CD4-positive, alpha-beta memory T cell (primary cell): ENCODE measurements at regions not wholly inside any gene's neighbourhood (a gene's known extent, or its start where the extent isn't known, plus 50 kb on each side); places are given as distances from the start of the nearest gene placed in this dataset.

Experiments
- CTCF ChIA-PET: fragments of 350-600 bp; sonication (Branson Sonifier 250); formaldehyde crosslinking; loops from one replicate; lab custom pipeline; 2021; ENCODE audit warnings: inconsistent platforms; ENCODE audit not compliant: partially characterized antibody; lab: Charles Lee
- POLR2A ChIA-PET: fragments of 350-600 bp; sonication (Branson Sonifier 250); formaldehyde crosslinking; loops from one replicate; lab custom pipeline; 2021; ENCODE audit not compliant: partially characterized antibody; lab: Charles Lee
- DNase-seq, 5 donors: peaks; one replicate each; pipeline versions ENCODE4 v3.0.0 to v3.0.0-alpha.2; 2020 to 2022; ENCODE audit warnings: mixed read lengths in 1 of 5
- H3K27ac ChIP-seq: one replicate; pipeline ENCODE4 v1.7.0; 2013; ENCODE audit warnings: low read depth, low read length
- H3K27me3 ChIP-seq: 2 replicates; pipeline ENCODE4 v1.7.0; 2013; ENCODE audit warnings: mild to moderate bottlenecking, low read length, moderate library complexity; ENCODE audit not compliant: insufficient read depth
- H3K36me3 ChIP-seq: 2 replicates; pipeline ENCODE4 v1.7.0; 2013; ENCODE audit warnings: mild to moderate bottlenecking, low read length, moderate library complexity; ENCODE audit not compliant: insufficient read depth
- H3K4me1 ChIP-seq: 2 replicates; pipeline ENCODE4 v1.7.0; 2013; ENCODE audit warnings: mild to moderate bottlenecking, low read length, moderate library complexity; ENCODE audit not compliant: insufficient read depth
- H3K4me3 ChIP-seq, 2 donors: one replicate each; pipeline ENCODE4 v1.7.0; 2013; ENCODE audit warnings: low read length in 2 of 2, mild to moderate bottlenecking in 1 of 2
- H3K9me3 ChIP-seq, 2 donors: one replicate each; pipeline ENCODE4 v1.7.0; 2013; ENCODE audit warnings: low read length in 2 of 2, control low read depth in 1 of 2; ENCODE audit not compliant: control insufficient read depth in 1 of 2
- H3K27ac Mint-ChIP-seq, 7 donors: one replicate each; pipeline ENCODE4 v1.8.0; 2020 to 2021; ENCODE audit warnings: mixed read lengths in 7 of 7, mild to moderate bottlenecking in 6 of 7, inconsistent platforms in 3 of 7, moderate library complexity in 3 of 7
- H3K27me3 Mint-ChIP-seq, 2 donors: one replicate each; pipeline ENCODE4 v1.8.0; 2020 to 2021; ENCODE audit warnings: mixed read lengths in 2 of 2
- H3K36me3 Mint-ChIP-seq, 2 donors: one replicate each; pipeline ENCODE4 v1.8.0; 2020 to 2021; ENCODE audit warnings: mixed read lengths in 2 of 2, inconsistent platforms in 1 of 2, mild to moderate bottlenecking in 1 of 2
- H3K4me1 Mint-ChIP-seq, 4 donors: one replicate each; pipeline ENCODE4 v1.8.0; 2020 to 2021; ENCODE audit warnings: mixed read lengths in 4 of 4, mild to moderate bottlenecking in 1 of 4
- H3K4me3 Mint-ChIP-seq, 8 donors: one replicate each; pipeline ENCODE4 v1.8.0; 2020 to 2021; ENCODE audit warnings: mixed read lengths in 8 of 8, mild to moderate bottlenecking in 7 of 8, moderate library complexity in 6 of 8, inconsistent platforms in 3 of 8
- H3K9me3 Mint-ChIP-seq, 8 donors: one replicate each; pipeline ENCODE4 v1.8.0; 2020 to 2021; ENCODE audit warnings: mixed read lengths in 8 of 8, mild to moderate bottlenecking in 5 of 8, inconsistent platforms in 3 of 8, moderate library complexity in 1 of 8
- intact Hi-C: fragments of 100-400 bp; cut with micrococcal nuclease; formaldehyde crosslinking; loops from one replicate; pipeline ENCODE4 v1.15.1; 2023

GRCh38 chr3:78273326-78273725 lies 1233.4 kb downstream of the ROBO2 start:
- H3K27me3 Mint-ChIP-seq: no peaks in the 10 kb centered on the region
- peaks cover 0 to 15% (median 7%) of the 10 kb centered on the region in 8 donors for H3K9me3 Mint-ChIP-seq
- CTCF ChIA-PET: no interaction called here

GRCh38 chr3:78274475-78275065 lies 1234.7 kb downstream of the ROBO2 start:
- Mint-ChIP-seq H3K27me3 (no peaks in the 10 kb centered on the region), H3K36me3 (no peaks in the 10 kb centered on the region), H3K4me1 (no peaks in the 10 kb centered on the region), H3K9me3 (peaks cover 0 to 18% (median 8%) of the 10 kb centered on the region in 8 donors), H3K4me3 (no peak overlapping the region), H3K27ac (no peak overlapping the region)
- H3K4me1 ChIP-seq: no peaks in the 10 kb centered on the region
- no peak overlapping the region for H3K27ac ChIP-seq
- intact Hi-C loops: no loop called here
- ChIA-PET POLR2A (no interaction called here), CTCF (no interaction called here)
- H3K4me3 ChIP-seq: no peak overlapping the region
- H3K9me3 ChIP-seq: peaks cover 0 to 3% of the 10 kb centered on the region in 2 donors
- DNase-seq: no peak
- no peaks in the 10 kb centered on the region for H3K36me3 ChIP-seq
- H3K27me3 ChIP-seq: no peaks in the 10 kb centered on the region

More at GRCh38 chr3:78273326-78273725, 1233.4 kb downstream of the ROBO2 start:
- H3K4me1 ChIP-seq: no peaks in the 10 kb centered on the region
- intact Hi-C loops: no loop called here
- no peak overlapping the region for H3K4me3 ChIP-seq
- H3K27me3 ChIP-seq: no peaks in the 10 kb centered on the region
- peaks cover 0 to 11% of the 10 kb centered on the region in 2 donors for H3K9me3 ChIP-seq
- Mint-ChIP-seq H3K4me1 (no peaks in the 10 kb centered on the region), H3K27ac (no peak overlapping the region), H3K4me3 (no peak overlapping the region), H3K36me3 (no peaks in the 10 kb centered on the region)
- DNase-seq: no peak
- POLR2A ChIA-PET: no interaction called here
- no peak overlapping the region for H3K27ac ChIP-seq
- no peaks in the 10 kb centered on the region for H3K36me3 ChIP-seq

- Mint-ChIP-seq H3K9me3 (peaks cover 0 to 22% (median 8%) of the 10 kb centered on the region in 8 donors), H3K4me1 (no peaks in the 10 kb centered on the region), H3K36me3 (no peaks in the 10 kb centered on the region), H3K27ac (no peak overlapping the region), H3K27me3 (no peaks in the 10 kb centered on the region), H3K4me3 (no peak overlapping the region)
- no peaks in the 10 kb centered on the region for H3K27me3 ChIP-seq
- ChIA-PET POLR2A (no interaction called here), CTCF (no interaction called here)
- no peak for DNase-seq
- H3K4me3 ChIP-seq: no peak overlapping the region
- no peak overlapping the region for H3K27ac ChIP-seq
- no peaks in the 10 kb centered on the region for H3K36me3 ChIP-seq
- intact Hi-C loops: no loop called here
- peaks cover 0 to 3% of the 10 kb centered on the region in 2 donors for H3K9me3 ChIP-seq
- H3K4me1 ChIP-seq: no peaks in the 10 kb centered on the region
These were observed 1235.5 kb downstream of the ROBO2 start for GRCh38 chr3:78275420-78275852.

- Histone ChIP-seq H3K4me3 (no peak overlapping the region), H3K9me3 (peaks cover 0 to 2% of the 10 kb centered on the region in 2 donors), H3K4me1 (no peaks in the 10 kb centered on the region), H3K27ac (no peak overlapping the region), H3K36me3 (no peaks in the 10 kb centered on the region), H3K27me3 (no peaks in the 10 kb centered on the region)
- POLR2A ChIA-PET: no interaction called here
- Mint-ChIP-seq H3K27ac (no peak overlapping the region), H3K4me3 (no peak overlapping the region), H3K27me3 (no peaks in the 10 kb centered on the region), H3K36me3 (no peaks in the 10 kb centered on the region), H3K9me3 (peaks cover 0 to 27% (median 13%) of the 10 kb centered on the region in 8 donors), H3K4me1 (no peaks in the 10 kb centered on the region)
- DNase-seq: no peak
- intact Hi-C loops: no loop called here
- CTCF ChIA-PET: no interaction called here
These were observed 1237.3 kb downstream of the ROBO2 start for GRCh38 chr3:78277220-78277619.

- Histone ChIP-seq H3K4me3 (no peak overlapping the region), H3K4me1 (no peaks in the 10 kb centered on the region), H3K9me3 (no peaks in the 10 kb centered on the region), H3K36me3 (no peaks in the 10 kb centered on the region), H3K27me3 (no peaks in the 10 kb centered on the region), H3K27ac (no peak overlapping the region)
- ChIA-PET POLR2A (no interaction called here), CTCF (no interaction called here)
- Mint-ChIP-seq H3K9me3 (peaks cover 0 to 33% (median 13%) of the 10 kb centered on the region in 8 donors), H3K4me3 (no peak overlapping the region), H3K4me1 (no peaks in the 10 kb centered on the region), H3K27me3 (no peaks in the 10 kb centered on the region), H3K27ac (no peak overlapping the region), H3K36me3 (no peaks in the 10 kb centered on the region)
- DNase-seq: no peak
- intact Hi-C loops: no loop called here
These were observed 1237.9 kb downstream of the ROBO2 start for GRCh38 chr3:78277801-78278200.

GRCh38 chr3:78279091-78279490 lies 1239.2 kb downstream of the ROBO2 start:
- intact Hi-C loops: no loop called here
- no peak for DNase-seq
- no peaks in the 10 kb centered on the region for H3K4me1 Mint-ChIP-seq
- peaks cover 3 to 33% (median 12%) of the 10 kb centered on the region in 8 donors for H3K9me3 Mint-ChIP-seq
- no peaks in the 10 kb centered on the region for H3K36me3 Mint-ChIP-seq
- Histone ChIP-seq H3K4me3 (no peak overlapping the region), H3K27ac (no peak overlapping the region), H3K4me1 (no peaks in the 10 kb centered on the region), H3K36me3 (no peaks in the 10 kb centered on the region), H3K9me3 (no peaks in the 10 kb centered on the region), H3K27me3 (no peaks in the 10 kb centered on the region)
- H3K27ac Mint-ChIP-seq: no peak overlapping the region
- H3K27me3 Mint-ChIP-seq: no peaks in the 10 kb centered on the region
- ChIA-PET CTCF (no interaction called here), POLR2A (no interaction called here)
- H3K4me3 Mint-ChIP-seq: no peak overlapping the region

- intact Hi-C loops: no loop called here
- H3K27me3 Mint-ChIP-seq: no peaks in the 10 kb centered on the region
- H3K27ac ChIP-seq: no peak overlapping the region
- ChIA-PET POLR2A (no interaction called here), CTCF (no interaction called here)
- no peaks in the 10 kb centered on the region for H3K4me1 ChIP-seq
- peaks cover 3 to 29% (median 11%) of the 10 kb centered on the region in 8 donors for H3K9me3 Mint-ChIP-seq
- H3K4me1 Mint-ChIP-seq: no peaks in the 10 kb centered on the region
- no peaks in the 10 kb centered on the region for H3K36me3 ChIP-seq
- no peaks in the 10 kb centered on the region for H3K9me3 ChIP-seq
- H3K36me3 Mint-ChIP-seq: no peaks in the 10 kb centered on the region
- no peaks in the 10 kb centered on the region for H3K27me3 ChIP-seq
- no peak overlapping the region for H3K27ac Mint-ChIP-seq
- no peak overlapping the region for H3K4me3 Mint-ChIP-seq
- no peak overlapping the region for H3K4me3 ChIP-seq
- DNase-seq: no peak
These were observed 1241.5 kb downstream of the ROBO2 start for GRCh38 chr3:78281381-78281780.
